ENCODE measurements at regions not wholly inside any gene's neighbourhood (a gene's known extent, or its start where the extent isn't known, plus 50 kb on each side); places are given as distances from the start of the nearest gene placed in this dataset.

DNA sequence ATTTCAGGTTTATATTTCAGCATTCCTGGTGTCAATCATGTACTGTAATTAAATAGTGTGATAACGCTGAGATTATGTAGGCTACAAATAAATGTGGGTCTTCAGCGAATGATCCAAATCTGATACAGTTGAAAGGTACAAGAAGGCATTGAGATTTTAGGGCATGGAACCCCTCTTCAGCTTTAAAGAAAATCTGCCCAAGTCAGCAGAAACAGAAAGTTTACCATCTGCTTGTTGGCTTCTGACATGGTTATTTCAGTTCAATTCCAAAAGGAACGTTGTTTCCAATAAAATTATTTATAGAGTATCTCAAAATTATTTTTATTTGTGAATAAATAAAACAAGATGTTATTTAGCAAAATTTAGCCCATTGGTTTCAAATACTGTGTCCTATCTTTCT lies 400.2 kb upstream of the RORA start:
- 60% methylated on average over 1 of the region's 3 CpGs; no CpG with 5 or more reads in 1 of the 2 experiments for WGBS, 2 experiments (ENCODE audit: extremely low coverage in 2 of 2, insufficient read length in 1 of 2)
- ATAC-seq (ENCODE audit: low read depth): no peak
- CTCF ChIA-PET: no interaction called here

More for the DNA sequence above, 400.2 kb upstream of the RORA start:
- intact Hi-C loops (cut with micrococcal nuclease) (no loop called here), dilution Hi-C loops (cut with HindIII; ENCODE audit: low sequenced_read_pairs, unreplicated experiment) (no loop called here), in situ Hi-C loops (cut with MboI; ENCODE audit: low sequenced_read_pairs) (no loop called here)
- no peaks in the 10 kb centered on the region for H3K27me3 ChIP-seq (ENCODE audit: control insufficient read depth, insufficient read depth, low read length)
- H2BK20ac ChIP-seq (ENCODE audit: low read depth, low read length): no peak overlapping the region
- H3K4me1 ChIP-seq (ENCODE audit: control insufficient read depth, insufficient read depth, low read length): no peaks in the 10 kb centered on the region
- no peak overlapping the region for H3K14ac ChIP-seq (replicated peaks; ENCODE audit: low read depth, low read length)
- H3K4me3 ChIP-seq (ENCODE audit: insufficient read depth, low read depth, low read length): no peak overlapping the region
- H3K18ac ChIP-seq (ENCODE audit: low read depth, low read length): no peak overlapping the region
- no peak overlapping the region for H4K8ac ChIP-seq (ENCODE audit: low read depth in 2 of 2, low read length in 2 of 2)
- no peak overlapping the region for H3K27ac ChIP-seq (ENCODE audit: insufficient read depth, low read length)
- H3K56ac ChIP-seq (ENCODE audit: extremely low read depth, insufficient read depth, low read length): no peak overlapping the region
- H2AK5ac ChIP-seq (ENCODE audit: low read depth, low read length): no peak overlapping the region
- H4K91ac ChIP-seq (ENCODE audit: insufficient read depth, low read depth, low read length): no peak overlapping the region
- H2BK120ac ChIP-seq (ENCODE audit: low read depth, low read length): no peak overlapping the region
- H2BK5ac ChIP-seq (ENCODE audit: low read depth, low read length, poor library complexity, severe bottlenecking): no peak overlapping the region
- H3K79me1 ChIP-seq (ENCODE audit: low read depth in 1 of 2, low read length in 2 of 2): no peaks in the 10 kb centered on the region
- no peaks in the 10 kb centered on the region for H4K20me1 ChIP-seq (ENCODE audit: insufficient read depth, low read length)
- no peaks in the 10 kb centered on the region for H3K9me1 ChIP-seq (ENCODE audit: insufficient read depth, low read length)
- H3K9me3 ChIP-seq (ENCODE audit: control insufficient read depth, insufficient read depth, low read length): no peaks in the 10 kb centered on the region
- BruUV-seq (replicated peaks): no TSS peak
- H3K36me3 ChIP-seq (ENCODE audit: control insufficient read depth, insufficient read depth, low read length): no peaks in the 10 kb centered on the region
- no peak overlapping the region for H3K4me2 ChIP-seq (ENCODE audit: low read depth, low read length)
- POLR2A ChIA-PET (ENCODE audit: unreplicated experiment): no interaction called here
- TF ChIP-seq MXI1 (IDR thresholded peaks at IDR 0.05; ENCODE audit: borderline replicate concordance, low read depth, low read length) (no peak), MAFK (IDR thresholded peaks at IDR 0.05; ENCODE audit: low read depth, low read length) (peak; percentile 50)
- H3K23ac ChIP-seq (ENCODE audit: low read depth, low read length): no peak overlapping the region
- no peak overlapping the region for H2AFZ ChIP-seq (replicated peaks; ENCODE audit: low read length, poor library complexity)
- no peak overlapping the region for H3K4ac ChIP-seq (ENCODE audit: low read depth, low read length)
- no peak overlapping the region for H2BK15ac ChIP-seq (ENCODE audit: low read depth, low read length)
- no peak overlapping the region for H4K5ac ChIP-seq (ENCODE audit: low read depth, low read length)
- no peak overlapping the region for H3K9ac ChIP-seq (ENCODE audit: low read depth, low read length)
- no peak overlapping the region for H2AK9ac ChIP-seq (replicated peaks; ENCODE audit: low read depth, low read length, poor library complexity)
- DNase-seq: no peak
